Retinal pigment epithelial cell (primary cell): ENCODE measurements at regions not wholly inside any gene's neighbourhood (a gene's known extent, or its start where the extent isn't known, plus 50 kb on each side); places are given as distances from the start of the nearest gene placed in this dataset.

Source experiments
- DNase-seq: peaks from one replicate; pipeline ENCODE4 v3.0.0-alpha.2; 2010; ENCODE audit warnings: low read depth
- H3K4me3 ChIP-seq: 2 replicates; pipeline ENCODE4 v1.5.1; 2011; ENCODE audit warnings: mild to moderate bottlenecking, low read length, control low read depth, moderate library complexity
- TF ChIP-seq, protein P1 (sequence below): conservative IDR thresholded peaks from 2 replicates; pipeline ENCODE4 v1.5.1; 2011; ENCODE audit warnings: low read depth, low read length, control low read depth, inconsistent platforms

DNA sequence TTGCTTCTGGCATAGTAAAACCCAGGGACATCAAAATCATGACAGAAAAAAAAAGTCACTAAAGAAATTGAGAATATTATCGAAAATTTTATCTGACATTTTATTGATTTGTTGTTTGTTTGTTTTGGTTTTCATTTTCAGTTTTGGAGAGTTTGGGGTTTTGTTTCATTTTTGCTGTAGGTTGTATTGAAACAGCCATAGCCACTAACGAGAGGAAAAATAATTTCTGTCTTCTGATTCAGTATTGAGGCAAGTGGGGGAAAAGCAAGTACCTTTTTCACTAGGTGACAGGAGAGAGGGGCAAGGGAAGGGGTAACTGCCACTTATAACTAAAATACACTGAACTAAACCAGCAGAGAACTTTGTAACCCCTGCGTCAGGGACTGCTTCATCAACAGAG is 392.8 kb upstream of the NDST3 start:
- no peak for DNase-seq
- TF ChIP-seq, protein P1, sequence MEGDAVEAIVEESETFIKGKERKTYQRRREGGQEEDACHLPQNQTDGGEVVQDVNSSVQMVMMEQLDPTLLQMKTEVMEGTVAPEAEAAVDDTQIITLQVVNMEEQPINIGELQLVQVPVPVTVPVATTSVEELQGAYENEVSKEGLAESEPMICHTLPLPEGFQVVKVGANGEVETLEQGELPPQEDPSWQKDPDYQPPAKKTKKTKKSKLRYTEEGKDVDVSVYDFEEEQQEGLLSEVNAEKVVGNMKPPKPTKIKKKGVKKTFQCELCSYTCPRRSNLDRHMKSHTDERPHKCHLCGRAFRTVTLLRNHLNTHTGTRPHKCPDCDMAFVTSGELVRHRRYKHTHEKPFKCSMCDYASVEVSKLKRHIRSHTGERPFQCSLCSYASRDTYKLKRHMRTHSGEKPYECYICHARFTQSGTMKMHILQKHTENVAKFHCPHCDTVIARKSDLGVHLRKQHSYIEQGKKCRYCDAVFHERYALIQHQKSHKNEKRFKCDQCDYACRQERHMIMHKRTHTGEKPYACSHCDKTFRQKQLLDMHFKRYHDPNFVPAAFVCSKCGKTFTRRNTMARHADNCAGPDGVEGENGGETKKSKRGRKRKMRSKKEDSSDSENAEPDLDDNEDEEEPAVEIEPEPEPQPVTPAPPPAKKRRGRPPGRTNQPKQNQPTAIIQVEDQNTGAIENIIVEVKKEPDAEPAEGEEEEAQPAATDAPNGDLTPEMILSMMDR = no peak
- no peak overlapping the region for H3K4me3 ChIP-seq

DNA sequence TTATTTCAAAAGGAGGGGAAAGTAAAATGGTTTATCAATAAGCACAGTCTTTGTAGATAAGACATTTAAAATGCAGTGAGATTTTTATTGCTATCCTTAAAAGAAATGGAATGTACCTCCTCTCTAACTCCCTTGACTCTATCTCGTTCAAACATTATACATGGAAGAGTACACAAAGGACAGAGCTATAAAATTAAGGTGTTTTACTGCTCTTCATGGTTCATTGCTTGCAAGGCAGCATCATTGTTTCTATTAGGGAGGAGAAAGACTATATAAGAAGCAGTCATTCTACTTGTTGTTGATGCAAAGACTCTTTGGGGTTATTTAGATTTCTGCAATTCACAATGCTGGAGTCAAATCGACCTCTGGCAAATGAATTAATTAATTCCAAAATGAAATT is 380.2 kb upstream of the NDST3 start:
- no peak for DNase-seq
- TF ChIP-seq, protein P1 = no peak
- no peak overlapping the region for H3K4me3 ChIP-seq

DNA sequence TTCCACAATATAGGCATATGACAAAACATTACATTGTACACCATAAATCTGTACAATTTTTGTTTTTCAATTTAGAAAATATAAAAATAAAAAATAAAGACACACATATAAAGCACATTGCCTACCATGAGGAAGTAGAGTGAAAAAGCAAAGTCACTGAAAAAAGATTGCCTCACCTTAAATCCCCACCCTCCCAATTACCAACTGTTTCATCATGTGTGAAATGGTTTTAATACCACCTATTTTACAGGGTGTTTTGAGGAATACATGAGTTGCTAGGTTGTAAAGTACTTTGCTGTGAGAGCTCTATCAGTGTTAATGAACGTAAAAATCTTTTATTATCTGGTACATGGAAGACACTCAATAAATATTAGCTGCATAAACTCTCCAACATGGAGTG is 373.6 kb upstream of the NDST3 start:
- no peak for DNase-seq
- TF ChIP-seq, protein P1 = no peak
- H3K4me3 ChIP-seq = no peak overlapping the region

DNA sequence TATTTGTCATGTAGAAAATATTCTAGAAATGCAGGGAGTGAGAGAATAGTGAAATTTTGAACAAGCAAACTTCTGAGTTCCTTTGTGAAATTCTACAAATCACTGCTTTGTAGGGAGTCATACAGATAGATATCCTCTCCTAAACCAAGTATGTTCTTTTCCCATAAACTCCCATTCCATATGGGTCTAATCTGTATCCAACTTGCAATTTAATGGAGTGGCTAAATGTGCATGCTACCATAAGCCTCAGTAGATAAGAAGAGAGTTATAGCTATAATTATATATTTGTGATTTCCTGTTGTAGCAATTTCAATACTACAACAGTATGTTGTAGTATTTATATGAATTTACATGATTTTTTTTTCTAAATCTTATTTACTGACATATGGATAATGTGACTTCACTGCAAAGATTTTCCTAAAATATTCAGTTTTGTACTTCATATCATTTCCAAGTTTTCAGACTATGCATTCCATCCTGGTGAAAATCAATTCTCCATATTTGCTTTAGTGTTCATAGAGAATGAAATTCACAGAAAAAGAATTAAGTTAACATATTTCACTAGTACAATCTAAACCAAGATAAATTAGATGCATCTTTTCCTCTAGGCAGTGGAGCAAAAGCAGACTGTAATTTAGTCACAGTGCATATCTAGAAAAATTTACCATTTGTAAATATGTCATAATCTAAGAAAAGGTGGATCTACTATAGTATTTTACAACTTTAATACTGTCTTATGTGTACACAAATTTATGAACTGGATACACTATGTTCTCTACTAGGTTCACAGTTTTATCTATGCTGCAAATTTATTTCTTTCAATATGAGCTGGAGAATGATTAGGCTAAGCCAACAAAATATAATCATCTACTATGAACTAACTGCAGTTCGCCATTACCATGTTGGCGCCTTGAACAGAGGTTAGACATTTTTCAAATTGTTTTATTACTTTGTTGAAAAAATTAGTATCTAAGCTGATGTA is 372.9 kb upstream of the NDST3 start:
- TF ChIP-seq, protein P1 = no peak
- no peak for DNase-seq
- H3K4me3 ChIP-seq = no peak overlapping the region

DNA sequence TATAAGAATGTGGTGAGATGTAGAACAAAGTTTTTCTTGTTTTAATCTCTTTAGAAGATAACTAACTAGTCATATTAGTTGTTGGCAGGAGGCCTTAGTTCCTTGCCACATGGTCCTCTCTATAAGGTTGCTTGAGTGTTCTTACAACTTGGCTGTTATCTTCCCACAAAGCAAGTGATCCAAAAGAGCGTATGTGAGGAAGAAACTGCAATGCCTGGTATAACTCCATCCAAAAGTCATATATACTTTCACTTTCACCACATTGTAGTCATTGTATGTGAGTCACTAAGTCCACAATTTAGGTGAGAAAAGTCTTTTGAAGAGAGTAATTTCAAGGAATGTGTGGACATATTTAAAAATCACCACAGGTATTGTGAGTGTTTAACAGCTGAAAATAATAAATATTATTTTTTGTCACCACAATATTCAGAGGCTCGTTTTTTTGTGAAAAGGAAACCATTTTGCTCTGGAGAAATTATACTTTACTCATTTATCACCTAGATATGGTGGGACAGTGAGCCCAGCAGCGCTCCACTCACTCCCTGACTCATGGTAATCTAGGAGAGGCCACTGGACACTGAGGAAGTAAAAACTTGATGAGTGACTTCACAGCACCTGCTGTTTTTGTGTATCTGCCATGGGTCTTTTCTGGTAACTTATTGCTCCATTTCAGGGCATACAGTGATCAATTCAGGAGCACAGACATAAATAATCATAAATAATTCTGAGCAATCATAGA is 369.4 kb upstream of the NDST3 start:
- DNase-seq = peak; percentile 30
- TF ChIP-seq, protein P1 = no peak
- no peak overlapping the region for H3K4me3 ChIP-seq

DNA sequence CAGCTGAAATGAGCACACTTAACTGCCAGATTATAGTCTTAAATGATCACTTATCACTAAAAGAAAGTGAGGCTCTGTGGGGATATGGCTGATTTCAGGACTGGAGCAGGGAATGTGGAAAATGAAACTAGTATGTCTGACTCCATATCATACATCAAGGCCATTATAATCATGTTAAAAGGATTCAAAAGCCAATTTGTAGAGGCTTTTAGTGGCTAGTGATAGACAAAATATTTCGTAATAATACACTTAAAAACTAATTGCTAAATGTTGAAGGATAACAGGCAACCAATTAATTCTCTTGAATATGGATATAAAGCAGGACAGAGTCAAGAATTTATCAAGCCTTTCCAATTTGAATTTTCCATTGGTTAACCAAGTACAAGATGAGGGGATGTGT is 358.1 kb upstream of the NDST3 start:
- DNase-seq = no peak
- TF ChIP-seq, protein P1 = no peak
- H3K4me3 ChIP-seq = no peak overlapping the region

GRCh38 chr4:117678861-117679260 is 355.4 kb upstream of the NDST3 start:
- TF ChIP-seq, protein P1 = no peak
- no peak for DNase-seq
- H3K4me3 ChIP-seq = no peak overlapping the region
